ENCODE measurements at regions not wholly inside any gene's neighbourhood (a gene's known extent, or its start where the extent isn't known, plus 50 kb on each side); places are given as distances from the start of the nearest gene placed in this dataset.

DNA sequence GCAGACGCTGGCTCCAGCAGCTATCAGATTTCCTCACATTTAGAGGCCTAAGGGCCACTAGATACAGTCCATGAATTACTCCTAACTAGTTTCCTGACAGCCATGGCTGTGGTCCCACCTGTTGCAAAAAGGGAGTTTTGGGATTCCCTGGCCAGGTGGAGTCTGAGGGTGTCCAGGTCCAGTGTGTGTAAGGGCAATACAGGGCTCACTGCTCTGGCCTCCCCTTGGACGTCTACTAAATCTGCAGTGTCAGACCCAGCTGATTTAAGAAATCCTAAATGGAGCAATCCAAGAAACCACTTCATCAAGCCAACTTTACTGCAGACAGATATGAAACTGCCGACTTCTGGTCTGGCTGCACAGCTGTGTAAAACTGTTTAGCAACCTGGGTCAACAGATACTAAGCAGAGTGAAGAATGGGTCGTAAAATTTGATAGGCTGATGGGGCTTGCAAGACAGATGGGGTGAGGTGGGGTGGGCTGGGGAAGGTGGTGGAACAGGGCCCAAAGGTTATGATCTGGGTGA, 116.4 kb downstream of the GADD45G start:
- TF ChIP-seq CTCF (conservative IDR thresholded peaks at IDR 0.05 in 1 of 2, IDR thresholded peaks at IDR 0.05 in 1 of 2; ENCODE audit: extremely low read depth in 1 of 2, insufficient read depth in 1 of 2, low read depth in 1 of 2, low read length in 2 of 2): no peak
- no peak for TF ChIP-seq EZH2 (IDR thresholded peaks at IDR 0.05; ENCODE audit: borderline replicate concordance, low read length)

Measured in mammary epithelial cell (primary cell).